GM21737 (cell line): ENCODE measurements at regions not wholly inside any gene's neighbourhood (a gene's known extent, or its start where the extent isn't known, plus 50 kb on each side); places are given as distances from the start of the nearest gene placed in this dataset.
"Not testable (repeated sequence)": the region's sequence is repeated elsewhere in the genome, so short reads cannot be mapped to it uniquely, and the experiment has no call there.

Experiments used
- ATAC-seq: cut with Tn5 transposase; IDR thresholded peaks from one replicate; pipeline ENCODE4 v1.9.1; 2021; ENCODE audit warnings: mild to moderate bottlenecking, moderate library complexity; ENCODE audit not compliant: unreplicated experiment

- not testable (repeated sequence) for ATAC-seq
Observed at GRCh38 chr9:7626571-7627029, 173.0 kb downstream of the DMAC1 start.

DNA sequence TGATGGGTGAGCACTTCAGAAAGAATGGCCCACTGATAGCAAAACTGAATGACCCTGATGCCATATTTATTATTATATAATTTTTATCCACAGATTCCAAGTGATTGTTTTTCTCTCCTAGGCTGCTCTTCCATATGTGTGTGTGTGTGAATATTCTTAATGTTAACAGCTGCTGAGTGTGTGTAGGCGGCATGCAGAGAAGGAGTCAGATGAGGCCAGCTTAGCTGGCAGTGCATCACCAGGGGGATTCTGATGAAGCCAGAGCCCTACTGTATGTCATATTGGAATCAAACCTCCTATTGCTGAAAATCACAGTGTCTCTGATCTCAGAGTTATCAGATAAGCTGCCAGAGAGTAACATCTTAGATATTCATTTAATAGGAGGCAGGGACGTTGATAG, 177.1 kb downstream of the DMAC1 start:
- ATAC-seq, result no peak

DNA sequence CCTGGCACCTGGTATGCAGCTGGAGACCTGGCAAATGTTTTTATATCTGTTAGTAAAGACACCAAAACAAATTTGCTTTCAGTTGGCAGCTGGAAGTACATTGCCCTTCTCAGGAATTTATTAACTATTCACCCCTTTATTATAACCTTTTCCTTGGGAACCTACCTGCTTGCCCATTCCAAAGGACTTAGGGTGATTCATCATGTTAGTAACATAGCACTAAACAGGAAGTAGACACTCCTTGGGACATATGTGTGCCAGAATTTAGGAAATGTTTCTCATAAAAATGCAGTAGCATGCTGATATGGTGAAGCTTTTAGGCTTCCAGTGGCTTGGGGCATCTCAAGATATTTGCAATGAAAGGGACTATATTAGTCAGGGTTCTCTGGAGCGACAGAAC, 184.2 kb downstream of the DMAC1 start:
- no peak for ATAC-seq

- no peak for ATAC-seq
Observed at GRCh38 chr9:7613931-7614330, 185.6 kb downstream of the DMAC1 start.

DNA sequence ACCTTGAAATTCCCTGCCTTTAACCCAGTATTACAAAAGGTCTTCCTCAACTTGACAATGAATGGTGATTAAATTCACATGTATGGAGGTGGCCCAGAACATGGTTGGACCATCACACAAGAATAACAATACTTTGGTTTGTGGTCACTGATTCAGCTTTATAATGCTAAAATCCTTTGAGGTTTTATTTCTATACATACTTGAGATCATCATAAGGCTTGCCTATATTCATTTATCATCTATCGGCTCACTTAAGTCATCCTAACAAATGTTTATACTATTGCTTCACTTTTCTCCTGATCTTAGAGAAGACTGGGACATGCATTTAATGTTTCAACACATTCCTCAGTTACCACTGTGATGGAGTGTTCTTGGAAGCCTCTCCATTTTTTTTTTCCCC, 191.3 kb downstream of the DMAC1 start:
- no peak for ATAC-seq

DNA sequence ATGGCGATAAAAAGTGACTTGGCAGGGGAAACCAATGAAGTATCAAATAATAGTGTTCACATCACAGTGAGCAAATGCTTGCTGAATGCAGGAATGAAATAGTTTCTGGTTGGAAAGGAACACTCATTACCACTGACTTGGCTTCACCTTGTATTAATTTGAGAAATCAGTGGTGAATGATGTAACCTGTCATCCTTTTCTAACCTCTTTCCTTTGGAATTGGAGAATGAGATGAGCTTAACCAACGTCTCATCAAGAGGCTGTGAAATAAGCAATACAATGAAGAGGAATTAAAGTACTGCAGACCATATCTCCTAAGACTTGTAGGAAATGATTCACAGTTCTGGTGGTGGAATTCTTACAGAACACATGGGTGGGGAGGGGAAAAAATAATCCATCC, 192.2 kb downstream of the DMAC1 start:
- ATAC-seq, result no peak

DNA sequence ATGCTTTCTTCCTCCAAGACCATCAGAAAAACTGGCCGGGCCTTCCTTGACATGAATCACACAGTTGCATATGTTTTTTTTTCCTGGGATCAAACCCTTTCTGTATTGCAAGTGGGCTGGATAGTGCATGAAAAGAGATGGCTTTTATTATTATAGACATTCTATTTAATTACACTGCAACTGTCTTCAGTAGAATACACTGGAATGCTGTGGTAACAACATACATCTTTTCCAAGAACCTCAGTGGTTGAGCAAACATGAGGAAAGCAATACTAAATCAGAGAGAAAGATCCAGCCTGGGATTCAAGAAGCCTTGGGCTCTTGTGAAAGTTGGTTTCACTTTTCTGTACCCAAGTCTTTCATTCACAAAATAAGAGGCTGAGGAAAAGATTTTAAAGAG, 193.0 kb downstream of the DMAC1 start:
- ATAC-seq, result no peak

- no peak for ATAC-seq
Observed at GRCh38 chr9:7601739-7602138, 197.8 kb downstream of the DMAC1 start.

GRCh38 chr9:7597716-7598115, 201.9 kb downstream of the DMAC1 start:
- no peak for ATAC-seq

- no peak for ATAC-seq
Observed at GRCh38 chr9:7592321-7593316, 207.0 kb downstream of the DMAC1 start.

DNA sequence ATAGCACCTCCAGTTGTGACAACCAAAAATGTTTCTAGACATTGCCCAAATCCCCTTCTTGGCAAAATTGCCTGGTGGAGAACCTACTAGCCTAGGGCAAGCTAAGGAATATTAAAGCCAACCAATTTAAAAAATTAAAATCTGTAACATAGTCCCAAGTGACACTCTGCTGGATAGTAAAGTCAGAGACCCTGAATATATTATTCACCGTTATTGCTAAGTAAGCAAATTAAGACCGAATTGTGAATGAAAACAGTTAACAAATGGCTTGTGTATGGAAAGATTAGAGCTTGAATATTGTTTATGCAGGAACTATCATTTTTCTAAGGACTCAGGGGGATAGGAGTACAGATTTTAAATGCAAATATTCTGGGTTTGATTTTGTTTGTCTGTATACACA, 208.1 kb downstream of the DMAC1 start:
- ATAC-seq, result no peak

GRCh38 chr9:7580568-7580967, 219.0 kb downstream of the DMAC1 start:
- ATAC-seq, result no peak

- no peak for ATAC-seq
Observed at GRCh38 chr9:7579351-7579750, 220.2 kb downstream of the DMAC1 start.

DNA sequence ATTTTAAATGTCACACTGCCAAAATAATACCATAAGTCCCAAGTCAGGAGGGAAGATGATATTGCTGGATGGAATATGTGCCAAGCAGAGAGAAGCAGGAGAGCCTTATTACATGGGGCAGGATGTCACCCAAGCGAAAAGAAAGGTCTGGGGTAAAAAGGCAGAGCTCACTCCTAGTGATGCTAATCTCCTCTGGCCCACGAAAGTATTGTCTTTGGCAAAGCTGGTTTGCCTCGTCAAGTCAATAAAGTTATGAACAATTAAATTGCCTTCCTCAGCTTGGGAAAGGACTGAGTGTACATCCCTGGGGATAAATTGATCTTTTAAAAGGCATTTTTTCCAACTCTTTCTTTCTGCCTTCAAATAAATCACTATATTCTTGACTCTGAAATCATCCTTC, 220.6 kb downstream of the DMAC1 start:
- no peak for ATAC-seq

DNA sequence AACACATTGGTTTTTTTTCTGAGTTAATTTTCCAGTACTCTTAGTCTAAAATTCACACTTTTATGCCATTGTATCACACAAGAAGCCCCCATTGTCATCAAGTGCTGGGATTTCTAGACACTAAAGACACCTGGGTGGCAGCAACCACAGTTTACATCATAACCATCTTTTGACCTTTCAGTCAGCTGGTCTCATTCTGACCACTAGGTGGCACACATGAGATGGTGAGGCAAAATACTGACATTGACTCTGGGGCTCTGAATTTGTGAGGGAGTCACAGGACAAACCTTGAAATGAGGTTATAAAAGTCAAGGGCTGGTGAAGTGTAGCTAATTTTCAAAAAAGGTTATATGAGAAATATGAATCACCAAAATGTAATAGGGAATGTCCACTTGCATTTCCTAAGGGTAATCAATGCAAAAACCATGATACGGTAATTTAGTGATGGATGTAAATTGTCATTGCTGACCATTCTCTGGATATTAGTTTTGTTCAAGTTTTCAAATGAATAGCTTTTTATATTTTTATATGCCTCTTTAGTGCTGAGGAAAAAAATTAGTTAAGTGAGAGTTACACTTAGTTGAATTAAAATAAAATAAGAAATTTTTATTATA, 229.4 kb downstream of the DMAC1 start:
- peak; percentile 74 for ATAC-seq

DNA sequence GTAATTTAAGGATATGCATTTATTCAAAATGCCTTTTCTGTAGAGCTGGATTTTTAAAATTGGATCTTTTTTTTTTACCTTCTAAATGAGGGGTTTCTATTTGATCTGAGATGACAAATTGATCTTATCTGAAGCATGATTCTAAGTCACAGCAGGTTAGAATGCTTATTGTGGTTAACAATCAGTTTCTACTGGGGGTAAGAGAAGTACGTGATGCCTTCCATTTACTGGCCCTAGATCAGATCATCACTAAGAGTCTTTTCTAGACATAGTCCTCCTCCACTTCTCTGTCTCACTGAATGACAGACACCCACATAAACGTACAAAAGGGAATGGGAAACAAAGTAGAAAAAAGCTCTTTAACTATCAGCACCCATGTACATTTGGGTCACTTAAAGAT, 231.9 kb downstream of the DMAC1 start:
- ATAC-seq, result no peak

GRCh38 chr9:7561527-7562080, 238.0 kb downstream of the DMAC1 start:
- ATAC-seq, result no peak

- no peak for ATAC-seq
Observed at GRCh38 chr9:7560669-7561305, 238.8 kb downstream of the DMAC1 start.

GRCh38 chr9:7554699-7555098, 244.9 kb downstream of the DMAC1 start:
- ATAC-seq, result no peak

- not testable (repeated sequence) for ATAC-seq
Observed at GRCh38 chr9:7552706-7553105, 246.9 kb downstream of the DMAC1 start.

DNA sequence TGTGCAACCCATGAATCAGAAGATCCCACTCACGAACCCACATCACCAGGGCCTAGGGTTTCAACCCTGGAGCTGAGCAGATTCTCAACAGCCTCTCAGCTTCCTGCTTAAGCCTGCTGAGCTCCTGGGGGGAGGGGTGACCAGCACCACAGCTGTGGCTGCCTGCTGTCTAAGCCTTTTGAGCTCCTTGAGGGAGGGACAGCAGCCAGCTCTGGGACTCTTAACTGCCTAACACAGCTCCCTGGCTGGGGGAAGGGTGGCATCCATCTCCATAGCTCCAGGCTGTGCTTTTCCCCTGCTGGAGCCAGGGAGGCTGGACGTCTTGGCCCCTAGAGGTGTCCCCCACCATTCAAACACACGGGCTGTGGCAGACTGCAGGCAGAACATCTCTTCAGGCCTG, 250.3 kb downstream of the DMAC1 start:
- no peak for ATAC-seq
